ENCODE measurements at regions not wholly inside any gene's neighbourhood (a gene's known extent, or its start where the extent isn't known, plus 50 kb on each side); places are given as distances from the start of the nearest gene placed in this dataset.

GRCh38 chr14:34270361-34270760, 191.7 kb downstream of the SPTSSA start:
- intact Hi-C loops (cut with micrococcal nuclease) = no loop called here
- POLR2A ChIA-PET = no interaction called here
- H3K9ac ChIP-seq (ENCODE audit: low read length) = no peak overlapping the region
- H3K27ac ChIP-seq (ENCODE audit: low read length in 2 of 2) = no peak overlapping the region
- no peaks in the 10 kb centered on the region for H3K4me1 ChIP-seq (ENCODE audit: control insufficient read depth in 2 of 2, insufficient read depth in 2 of 2, low read length in 2 of 2)
- no peaks in the 10 kb centered on the region for H3K27me3 ChIP-seq (replicated peaks in 1 of 4; ENCODE audit: control extremely low read depth in 1 of 4, control insufficient read depth in 3 of 4, insufficient read depth in 4 of 4, low read length in 3 of 4)
- Mint-ChIP-seq H3K4me3 (no peak overlapping the region), H3K9me3 (ENCODE audit: insufficient read depth) (no peaks in the 10 kb centered on the region), H3K27ac (no peak overlapping the region), H3K4me1 (no peaks in the 10 kb centered on the region), H3K27me3 (peaks cover 13% of the 10 kb centered on the region)
- no peaks in the 10 kb centered on the region for H4K20me1 ChIP-seq (ENCODE audit: control insufficient read depth, insufficient read depth, low read length, poor library complexity, severe bottlenecking)
- H2AFZ ChIP-seq (ENCODE audit: insufficient read depth, low read depth, low read length, poor library complexity, severe bottlenecking) = no peak overlapping the region
- H3K4me3 ChIP-seq (ENCODE audit: control extremely low read depth in 1 of 5, extremely low read depth in 1 of 5, insufficient read depth in 1 of 5, low read depth in 2 of 5, low read length in 4 of 5) = no peak overlapping the region
- TF ChIP-seq EZH2 (IDR thresholded peaks at IDR 0.05; ENCODE audit: borderline replicate concordance, insufficient read depth, low read depth, low read length, poor library complexity, severe bottlenecking) (no peak), CTCF (IDR thresholded peaks at IDR 0.05) (no peak)
- no peak overlapping the region for H3K4me2 ChIP-seq (replicated peaks; ENCODE audit: low read depth, low read length, poor library complexity, severe bottlenecking)
- CTCF ChIA-PET = no interaction called here
- no peaks in the 10 kb centered on the region for H3K79me2 ChIP-seq (ENCODE audit: control insufficient read depth, insufficient read depth, low read length)
- no peak for DNase-seq
- no peak for ATAC-seq (ENCODE audit: low read depth)
- H3K36me3 ChIP-seq (replicated peaks in 1 of 2; ENCODE audit: control extremely low read depth in 1 of 2, control insufficient read depth in 1 of 2, extremely low read depth in 1 of 2, insufficient read depth in 2 of 2, low read length in 1 of 2) = no peaks in the 10 kb centered on the region
- H3K9me3 ChIP-seq (ENCODE audit: control extremely low read depth in 1 of 3, control insufficient read depth in 2 of 3, insufficient read depth in 1 of 3, low read length in 2 of 3) = no peaks in the 10 kb centered on the region
- WGBS (ENCODE audit: insufficient coverage) = no CpG with 5 or more reads among the region's 5 CpGs

DNA sequence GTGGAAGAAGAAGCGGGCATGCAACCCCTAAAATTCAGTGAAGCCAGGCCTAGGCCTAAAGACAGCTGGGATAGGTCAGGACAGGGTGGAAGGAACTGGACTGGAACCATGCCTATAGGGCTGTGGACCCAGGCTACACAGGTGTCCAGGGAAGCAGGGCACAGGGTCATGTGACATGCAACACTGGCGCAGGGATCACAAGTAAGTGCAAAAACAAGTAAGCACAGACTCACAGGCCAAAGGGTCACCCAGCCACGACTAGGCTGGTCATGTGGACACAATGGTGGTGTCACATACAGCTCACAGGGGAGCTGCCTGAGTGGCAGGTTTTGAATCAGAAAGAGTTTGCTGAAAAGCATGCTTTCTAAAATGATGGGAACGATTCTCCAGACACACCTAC, 195.7 kb downstream of the SPTSSA start:
- Histone ChIP-seq H3K36me3 (replicated peaks in 1 of 2; ENCODE audit: control extremely low read depth in 1 of 2, control insufficient read depth in 1 of 2, extremely low read depth in 1 of 2, insufficient read depth in 2 of 2, low read length in 1 of 2) (no peaks in the 10 kb centered on the region), H3K4me1 (ENCODE audit: control insufficient read depth in 2 of 2, insufficient read depth in 2 of 2, low read length in 2 of 2) (no peaks in the 10 kb centered on the region), H3K4me2 (replicated peaks; ENCODE audit: low read depth, low read length, poor library complexity, severe bottlenecking) (no peak overlapping the region), H3K27ac (ENCODE audit: low read length in 2 of 2) (no peak overlapping the region), H2AFZ (ENCODE audit: insufficient read depth, low read depth, low read length, poor library complexity, severe bottlenecking) (no peak overlapping the region), H3K9ac (ENCODE audit: low read length) (no peak overlapping the region), H3K79me2 (ENCODE audit: control insufficient read depth, insufficient read depth, low read length) (no peaks in the 10 kb centered on the region), H3K4me3 (ENCODE audit: control extremely low read depth in 1 of 5, extremely low read depth in 1 of 5, insufficient read depth in 1 of 5, low read depth in 2 of 5, low read length in 4 of 5) (no peak overlapping the region), H3K9me3 (ENCODE audit: control extremely low read depth in 1 of 3, control insufficient read depth in 2 of 3, insufficient read depth in 1 of 3, low read length in 2 of 3) (peaks cover 0 to 3% (median 0%) of the 10 kb centered on the region in 3 donors), H4K20me1 (ENCODE audit: control insufficient read depth, insufficient read depth, low read length, poor library complexity, severe bottlenecking) (no peaks in the 10 kb centered on the region), H3K27me3 (replicated peaks in 1 of 4; ENCODE audit: control extremely low read depth in 1 of 4, control insufficient read depth in 3 of 4, insufficient read depth in 4 of 4, low read length in 3 of 4) (no peaks in the 10 kb centered on the region)
- Mint-ChIP-seq H3K4me3 (no peak overlapping the region), H3K4me1 (no peaks in the 10 kb centered on the region), H3K27me3 (peaks cover 14% of the 10 kb centered on the region), H3K9me3 (ENCODE audit: insufficient read depth) (no peaks in the 10 kb centered on the region), H3K27ac (no peak overlapping the region)
- TF ChIP-seq EZH2 (IDR thresholded peaks at IDR 0.05; ENCODE audit: borderline replicate concordance, insufficient read depth, low read depth, low read length, poor library complexity, severe bottlenecking) (no peak), CTCF (IDR thresholded peaks at IDR 0.05) (no peak)
- ChIA-PET POLR2A (no interaction called here), CTCF (no interaction called here)
- WGBS (ENCODE audit: insufficient coverage) = 81% methylated on average over 3 of the region's 4 CpGs
- DNase-seq (no peak), ATAC-seq (ENCODE audit: low read depth) (no peak)
- intact Hi-C loops (cut with micrococcal nuclease) = no loop called here
